Fibroblast of mammary gland (primary cell): ENCODE measurements at regions not wholly inside any gene's neighbourhood (a gene's known extent, or its start where the extent isn't known, plus 50 kb on each side); places are given as distances from the start of the nearest gene placed in this dataset.

Experiments
- DNase-seq: peaks from one replicate; pipeline ENCODE4 v3.0.0-alpha.2; 2010; ENCODE audit warnings: low read depth
- H3K4me3 ChIP-seq: 2 replicates; pipeline ENCODE4 v1.5.1; 2011; ENCODE audit warnings: low read depth, mild to moderate bottlenecking, low read length, moderate library complexity; ENCODE audit not compliant: control insufficient read depth
- TF ChIP-seq, protein P1 (sequence below): conservative IDR thresholded peaks from 2 replicates; pipeline ENCODE4 v1.5.1; 2011; ENCODE audit warnings: low read depth, low read length, inconsistent platforms; ENCODE audit not compliant: control insufficient read depth, insufficient read depth

DNA sequence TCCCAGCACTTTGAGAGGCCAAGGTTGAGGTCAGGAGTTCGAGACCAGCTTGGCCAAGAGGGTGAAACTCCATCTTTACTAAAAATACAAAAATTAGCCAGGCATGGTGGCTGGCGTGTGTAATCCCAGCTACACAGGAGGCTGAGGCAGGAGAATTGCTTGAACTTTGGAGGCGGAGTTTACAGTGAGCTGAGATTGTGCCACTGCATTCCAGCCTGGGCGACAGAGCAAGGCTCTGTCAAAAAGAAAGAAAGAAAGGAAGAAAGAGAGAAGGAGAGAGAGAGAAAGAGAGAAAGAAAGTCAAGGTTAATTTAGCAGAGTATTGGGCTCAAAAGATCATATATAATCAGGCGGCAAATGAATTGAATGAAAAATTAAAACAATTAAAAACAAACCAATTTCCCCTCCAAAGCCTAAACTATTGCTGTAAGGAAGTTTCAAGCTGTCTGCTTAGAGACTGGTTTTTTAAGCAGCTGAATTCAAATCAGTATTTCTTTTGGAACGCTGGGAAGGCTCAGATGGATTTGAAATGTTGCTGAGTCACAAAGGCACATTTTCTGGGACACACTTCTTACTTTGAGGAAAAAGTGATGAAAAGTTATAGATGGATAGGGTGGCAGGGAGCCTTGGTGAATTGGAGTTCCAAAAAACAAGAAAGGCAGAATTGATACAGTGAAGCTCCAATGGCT is 81.3 kb upstream of the BHLHE40 start:
- TF ChIP-seq, protein P1, sequence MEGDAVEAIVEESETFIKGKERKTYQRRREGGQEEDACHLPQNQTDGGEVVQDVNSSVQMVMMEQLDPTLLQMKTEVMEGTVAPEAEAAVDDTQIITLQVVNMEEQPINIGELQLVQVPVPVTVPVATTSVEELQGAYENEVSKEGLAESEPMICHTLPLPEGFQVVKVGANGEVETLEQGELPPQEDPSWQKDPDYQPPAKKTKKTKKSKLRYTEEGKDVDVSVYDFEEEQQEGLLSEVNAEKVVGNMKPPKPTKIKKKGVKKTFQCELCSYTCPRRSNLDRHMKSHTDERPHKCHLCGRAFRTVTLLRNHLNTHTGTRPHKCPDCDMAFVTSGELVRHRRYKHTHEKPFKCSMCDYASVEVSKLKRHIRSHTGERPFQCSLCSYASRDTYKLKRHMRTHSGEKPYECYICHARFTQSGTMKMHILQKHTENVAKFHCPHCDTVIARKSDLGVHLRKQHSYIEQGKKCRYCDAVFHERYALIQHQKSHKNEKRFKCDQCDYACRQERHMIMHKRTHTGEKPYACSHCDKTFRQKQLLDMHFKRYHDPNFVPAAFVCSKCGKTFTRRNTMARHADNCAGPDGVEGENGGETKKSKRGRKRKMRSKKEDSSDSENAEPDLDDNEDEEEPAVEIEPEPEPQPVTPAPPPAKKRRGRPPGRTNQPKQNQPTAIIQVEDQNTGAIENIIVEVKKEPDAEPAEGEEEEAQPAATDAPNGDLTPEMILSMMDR: no peak
- H3K4me3 ChIP-seq: no peak overlapping the region
- peak; percentile 59 for DNase-seq

DNA sequence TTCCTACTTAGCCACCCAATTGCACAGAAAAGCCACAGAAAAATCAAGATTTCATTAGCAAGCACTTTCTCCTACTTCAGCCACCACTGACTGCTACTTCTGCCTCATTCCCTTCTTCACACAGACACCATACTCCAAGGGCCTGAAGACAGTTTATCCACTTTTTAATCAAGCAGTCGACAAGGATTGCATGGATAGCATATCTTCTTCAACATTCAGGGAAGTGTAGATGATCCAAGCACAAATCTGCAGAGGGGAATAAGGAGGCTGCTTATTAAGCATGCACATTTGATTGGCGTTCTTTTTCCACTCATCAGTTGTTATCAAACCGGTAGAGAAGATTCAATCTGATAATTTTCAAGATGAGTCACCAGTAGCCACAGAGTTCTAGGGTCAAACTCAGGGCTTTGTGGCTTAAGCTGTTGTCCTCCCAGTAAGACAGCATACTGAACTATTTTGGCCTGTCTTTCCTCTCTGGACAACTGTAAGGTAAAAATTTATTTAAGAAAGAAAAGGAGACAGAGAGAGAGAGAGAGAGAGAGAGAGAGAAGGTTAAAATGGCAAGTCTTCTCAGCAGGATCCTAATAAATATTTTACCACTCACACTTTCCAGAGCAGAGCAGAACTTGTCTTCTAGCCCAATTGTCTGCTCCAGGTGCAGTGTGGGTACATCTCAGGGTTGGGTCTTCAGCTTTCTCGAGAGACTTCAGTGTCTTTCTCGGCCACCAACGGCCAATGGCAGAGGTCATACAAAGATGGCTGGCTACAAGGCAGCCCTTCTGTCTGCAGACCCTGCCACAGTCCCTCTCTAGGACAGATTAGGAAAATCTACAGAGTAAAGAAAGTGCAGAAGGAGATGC is 80.6 kb upstream of the BHLHE40 start:
- DNase-seq: peak; percentile 63
- no peak overlapping the region for H3K4me3 ChIP-seq
- TF ChIP-seq, protein P1: no peak

DNA sequence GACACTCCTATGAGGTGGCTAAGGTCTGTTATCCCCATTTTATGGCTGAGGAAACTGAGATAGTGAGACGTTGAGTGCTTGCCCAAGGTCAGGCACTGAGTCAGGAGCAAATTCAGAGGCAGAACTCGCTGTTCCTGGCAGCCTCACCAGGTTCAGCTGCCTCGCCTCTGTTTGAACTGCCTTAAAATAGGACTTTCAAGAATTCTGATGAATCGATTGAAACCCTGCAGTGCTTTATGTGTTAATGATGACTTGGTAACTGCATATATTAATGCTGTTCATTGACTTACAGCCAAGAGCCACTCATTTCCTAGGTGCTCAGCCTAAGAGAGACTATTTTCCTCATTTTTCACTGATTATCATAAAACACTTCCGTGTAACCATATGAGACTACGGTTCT is 79.5 kb upstream of the BHLHE40 start:
- peak; percentile 46 for DNase-seq
- H3K4me3 ChIP-seq: no peak overlapping the region
- TF ChIP-seq, protein P1: no peak

DNA sequence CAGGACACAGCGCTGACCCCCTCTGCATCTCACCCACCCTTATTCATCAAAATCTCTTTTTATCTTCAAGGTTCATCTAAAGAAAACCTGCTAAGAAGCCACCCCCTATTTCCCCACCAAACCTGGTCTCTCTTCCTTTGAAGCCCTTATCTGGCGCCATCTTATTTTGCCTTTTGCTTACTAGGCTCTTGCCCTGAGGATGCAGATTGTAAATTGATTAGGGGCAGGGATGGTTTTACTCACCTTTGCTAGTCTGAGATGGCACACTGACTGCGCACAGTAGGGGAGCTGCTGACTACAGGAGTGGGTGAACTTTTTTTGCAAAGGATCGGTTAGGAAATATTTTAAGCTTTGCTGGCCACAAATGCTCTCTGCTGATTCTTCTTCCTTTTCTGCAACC is 78.9 kb upstream of the BHLHE40 start:
- no peak overlapping the region for H3K4me3 ChIP-seq
- TF ChIP-seq, protein P1: no peak
- no peak for DNase-seq

DNA sequence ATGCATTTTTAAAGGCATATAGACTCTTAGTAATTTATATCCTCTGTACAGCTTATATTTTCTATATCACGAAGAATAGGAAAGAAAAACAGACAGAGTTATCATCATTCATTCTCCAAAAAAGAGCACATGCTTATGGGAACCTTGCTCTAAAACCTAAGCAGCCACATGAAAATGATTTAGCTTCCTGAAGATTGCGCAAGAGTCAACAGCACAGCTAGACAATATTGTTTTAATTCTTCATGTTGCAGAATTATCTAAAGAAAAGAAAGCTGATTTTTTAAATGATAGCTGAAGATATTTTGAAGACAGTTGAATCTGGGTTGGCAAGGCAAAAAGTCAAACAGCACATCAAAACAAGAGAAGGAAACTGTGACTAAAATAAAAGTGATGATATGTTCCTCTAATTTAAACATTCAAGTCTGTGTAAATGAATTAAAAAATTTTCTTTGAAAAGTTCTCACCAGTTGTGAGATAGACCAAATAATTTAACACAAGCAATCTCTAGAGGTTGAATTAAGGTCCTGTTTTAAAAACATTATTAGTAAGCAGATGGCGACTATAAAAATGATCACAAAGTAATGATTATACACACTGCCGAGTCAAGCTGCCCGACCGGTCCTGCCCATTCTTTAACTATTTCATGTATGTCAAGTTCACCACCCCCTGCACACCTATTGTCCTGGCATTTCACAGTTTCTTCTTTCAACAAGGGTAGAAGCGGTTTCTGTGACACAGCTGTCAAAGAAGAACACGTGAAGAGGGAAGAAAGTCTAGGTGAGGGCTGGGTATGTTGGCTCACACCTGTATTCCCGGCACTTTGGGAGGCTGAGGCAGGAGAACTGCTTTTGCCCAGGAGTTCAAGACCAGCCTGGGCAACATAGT is 74.2 kb upstream of the BHLHE40 start:
- TF ChIP-seq, protein P1: no peak
- H3K4me3 ChIP-seq: no peak overlapping the region
- peak; percentile 74 for DNase-seq

DNA sequence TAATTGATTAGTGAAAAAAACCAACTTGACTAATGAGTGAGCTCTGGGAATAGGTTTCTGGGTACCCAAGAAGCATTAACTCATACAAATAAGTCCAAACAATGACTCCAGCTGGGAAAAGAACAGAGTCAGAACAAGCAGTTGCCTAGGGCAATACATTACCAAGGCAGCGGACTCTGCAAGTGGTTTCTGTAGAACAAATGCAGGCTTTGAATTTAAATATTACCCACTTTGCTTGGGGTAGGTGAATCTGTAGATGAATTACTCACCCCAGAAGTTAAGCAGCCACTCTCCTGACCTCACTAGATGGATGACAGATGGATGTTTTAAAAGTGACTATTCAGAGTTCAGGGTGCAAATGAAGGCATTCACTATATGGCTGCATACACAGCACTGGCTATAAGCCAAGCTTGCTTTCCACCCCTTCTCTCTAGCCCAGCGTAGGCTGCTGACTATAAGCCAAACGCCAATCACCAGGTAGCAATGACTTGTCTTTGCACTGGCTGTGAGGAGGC is 73.1 kb upstream of the BHLHE40 start:
- DNase-seq: peak; percentile 46
- TF ChIP-seq, protein P1: no peak
- no peak overlapping the region for H3K4me3 ChIP-seq
